ENCODE measurements at regions not wholly inside any gene's neighbourhood (a gene's known extent, or its start where the extent isn't known, plus 50 kb on each side); places are given as distances from the start of the nearest gene placed in this dataset.

DNA sequence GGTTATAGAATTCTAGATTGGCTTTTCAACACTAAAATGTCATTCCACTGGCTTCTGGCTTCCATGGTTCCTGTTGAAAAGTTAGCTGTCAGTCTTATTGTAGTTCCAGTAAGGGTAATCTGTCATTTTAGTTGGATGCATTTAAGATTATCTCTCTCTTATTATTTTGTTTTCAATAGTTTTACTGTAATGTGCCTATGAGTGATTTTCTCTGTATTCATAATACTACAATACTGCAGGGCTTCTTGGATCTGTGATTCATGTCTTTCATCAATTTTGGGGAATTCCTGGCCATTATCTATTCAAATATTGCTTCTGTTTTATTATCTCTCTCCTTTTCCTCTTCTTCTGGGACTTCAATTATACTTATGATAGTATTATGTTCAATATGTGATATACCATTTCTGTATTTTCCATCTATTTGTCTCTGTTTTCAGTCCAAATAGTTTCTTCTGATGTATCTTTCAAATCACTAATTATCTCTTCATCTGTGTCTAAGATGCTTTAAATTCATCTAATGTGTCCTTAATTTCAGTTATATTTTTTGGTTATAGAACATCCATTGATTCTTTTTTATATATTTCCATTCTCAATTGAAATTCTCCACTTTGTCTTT is 101.5 kb downstream of the KCTD15 start:
- POLR2A ChIA-PET (ENCODE audit: low non-redundant PET), result no interaction called here
- CTCF ChIA-PET, result no interaction called here
- no peak overlapping the region for H3K4me3 ChIP-seq (ENCODE audit: low read depth, low read length, poor library complexity, severe bottlenecking)
- no peak overlapping the region for H3K27ac ChIP-seq (ENCODE audit: low read depth, low read length, poor library complexity, severe bottlenecking)
- DNase-seq (ENCODE audit: low spot score), result no peak
- H3K27me3 ChIP-seq (replicated peaks; ENCODE audit: insufficient read depth, low read depth, low read length, poor library complexity), result peaks cover 7% of the 10 kb centered on the region
- no TSS peak for BruUV-seq (replicated peaks)
- H3K9me3 ChIP-seq (ENCODE audit: low read depth, low read length, poor library complexity, severe bottlenecking), result peaks cover 13% of the 10 kb centered on the region
- no peaks in the 10 kb centered on the region for H3K4me1 ChIP-seq (ENCODE audit: insufficient read depth, low read length, poor library complexity, severe bottlenecking)
- H3K36me3 ChIP-seq (ENCODE audit: insufficient read depth, low read length, poor library complexity, severe bottlenecking), result no peaks in the 10 kb centered on the region
- TF ChIP-seq CTCF (conservative IDR thresholded peaks at IDR 0.05; ENCODE audit: low read depth, low read length) (no peak), EZH2 (IDR thresholded peaks at IDR 0.05; ENCODE audit: borderline replicate concordance, low read depth, low read length, poor library complexity, severe bottlenecking) (no peak)
- intact Hi-C loops (cut with micrococcal nuclease; ENCODE audit: unreplicated experiment), result no loop called here

GRCh38 chr19:33900817-33901216 is 104.1 kb downstream of the KCTD15 start:
- no TSS peak for BruUV-seq (replicated peaks)
- H3K9me3 ChIP-seq (ENCODE audit: low read depth, low read length, poor library complexity, severe bottlenecking), result peaks cover 13% of the 10 kb centered on the region
- no peak overlapping the region for H3K4me3 ChIP-seq (ENCODE audit: low read depth, low read length, poor library complexity, severe bottlenecking)
- TF ChIP-seq CTCF (conservative IDR thresholded peaks at IDR 0.05; ENCODE audit: low read depth, low read length) (no peak), EZH2 (IDR thresholded peaks at IDR 0.05; ENCODE audit: borderline replicate concordance, low read depth, low read length, poor library complexity, severe bottlenecking) (no peak)
- H3K27me3 ChIP-seq (replicated peaks; ENCODE audit: insufficient read depth, low read depth, low read length, poor library complexity), result peaks cover 18% of the 10 kb centered on the region
- intact Hi-C loops (cut with micrococcal nuclease; ENCODE audit: unreplicated experiment), result no loop called here
- ChIA-PET CTCF (interaction anchor here (0.7 kb wide), 1 partner anchor 35 kb away, joined by 13 read pairs; no protein-coding TSS in a partner anchor), POLR2A (ENCODE audit: low non-redundant PET) (no interaction called here)
- no peak overlapping the region for H3K27ac ChIP-seq (ENCODE audit: low read depth, low read length, poor library complexity, severe bottlenecking)
- DNase-seq (ENCODE audit: low spot score), result no peak
- H3K36me3 ChIP-seq (ENCODE audit: insufficient read depth, low read length, poor library complexity, severe bottlenecking), result no peaks in the 10 kb centered on the region
- H3K4me1 ChIP-seq (ENCODE audit: insufficient read depth, low read length, poor library complexity, severe bottlenecking), result no peaks in the 10 kb centered on the region

DNA sequence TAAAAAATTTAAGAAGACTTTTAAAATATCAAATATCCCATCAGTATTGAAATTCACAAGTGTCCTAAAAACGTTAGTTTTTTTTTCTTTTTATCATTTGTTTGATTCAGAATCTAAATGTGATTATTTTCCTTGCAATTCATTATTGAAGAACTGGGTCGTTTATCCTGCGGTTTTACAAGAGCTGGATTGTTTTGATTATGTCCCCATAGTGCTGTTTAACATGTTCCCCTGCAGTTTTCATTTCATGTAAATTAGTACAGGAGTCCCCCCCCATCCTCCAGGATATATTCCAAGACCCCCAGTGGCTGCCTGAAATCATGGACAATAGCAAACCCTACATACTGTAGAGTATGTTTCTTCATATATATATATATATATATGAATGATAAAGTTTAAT is 105.7 kb downstream of the KCTD15 start:
- TF ChIP-seq EZH2 (IDR thresholded peaks at IDR 0.05; ENCODE audit: borderline replicate concordance, low read depth, low read length, poor library complexity, severe bottlenecking) (no peak), CTCF (conservative IDR thresholded peaks at IDR 0.05; ENCODE audit: low read depth, low read length) (no peak)
- intact Hi-C loops (cut with micrococcal nuclease; ENCODE audit: unreplicated experiment), result no loop called here
- BruUV-seq (replicated peaks), result no TSS peak
- ChIA-PET POLR2A (ENCODE audit: low non-redundant PET) (interaction anchor here (0.6 kb wide), 1 partner anchor 34 kb away, joined by 3 read pairs; no protein-coding TSS in a partner anchor), CTCF (no interaction called here)
- Histone ChIP-seq H3K4me3 (ENCODE audit: low read depth, low read length, poor library complexity, severe bottlenecking) (no peak overlapping the region), H3K4me1 (ENCODE audit: insufficient read depth, low read length, poor library complexity, severe bottlenecking) (no peaks in the 10 kb centered on the region), H3K36me3 (ENCODE audit: insufficient read depth, low read length, poor library complexity, severe bottlenecking) (no peaks in the 10 kb centered on the region), H3K27ac (ENCODE audit: low read depth, low read length, poor library complexity, severe bottlenecking) (no peak overlapping the region), H3K27me3 (replicated peaks; ENCODE audit: insufficient read depth, low read depth, low read length, poor library complexity) (peaks cover 33% of the 10 kb centered on the region), H3K9me3 (ENCODE audit: low read depth, low read length, poor library complexity, severe bottlenecking) (peaks cover 13% of the 10 kb centered on the region)
- no peak for DNase-seq (ENCODE audit: low spot score)

Measured in A673 (cell line).